NCI-H2171 (cell line): ENCODE measurements at regions not wholly inside any gene's neighbourhood (a gene's known extent, or its start where the extent isn't known, plus 50 kb on each side); places are given as distances from the start of the nearest gene placed in this dataset.
"Not testable (repeated sequence)": the region's sequence is repeated elsewhere in the genome, so short reads cannot be mapped to it uniquely, and the experiment has no call there.

Experiments used
- DNase-seq: peaks from one replicate; lab custom pipeline; 2025; lab: John Stamatoyannopoulos, UW

GRCh38 chr7:11221984-11222383, 248.3 kb downstream of the PHF14 start:
- no peak for DNase-seq

DNA sequence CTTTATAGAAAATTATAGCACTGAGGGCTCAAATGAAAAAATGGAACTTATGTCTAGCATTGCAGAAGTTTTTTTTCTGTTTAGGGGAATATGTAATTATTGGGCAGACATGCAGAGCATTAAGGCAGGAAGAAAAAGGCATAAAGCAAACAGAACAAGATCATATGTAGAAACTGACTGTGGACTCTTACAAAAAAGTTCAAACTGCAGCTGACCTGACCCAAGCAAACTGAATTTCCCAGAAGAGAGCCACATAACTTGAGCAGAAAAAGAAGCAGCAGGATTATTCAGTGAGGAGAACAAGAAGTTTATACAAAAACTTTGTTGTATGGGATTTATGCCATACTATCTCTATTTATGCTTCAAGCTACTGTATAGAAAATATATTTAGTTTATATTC, 250.9 kb downstream of the PHF14 start:
- DNase-seq = no peak

GRCh38 chr7:11228515-11228914, 254.8 kb downstream of the PHF14 start:
- peak; percentile 85 for DNase-seq

- no peak for DNase-seq
Observed at GRCh38 chr7:11231190-11231589, 257.5 kb downstream of the PHF14 start.

DNA sequence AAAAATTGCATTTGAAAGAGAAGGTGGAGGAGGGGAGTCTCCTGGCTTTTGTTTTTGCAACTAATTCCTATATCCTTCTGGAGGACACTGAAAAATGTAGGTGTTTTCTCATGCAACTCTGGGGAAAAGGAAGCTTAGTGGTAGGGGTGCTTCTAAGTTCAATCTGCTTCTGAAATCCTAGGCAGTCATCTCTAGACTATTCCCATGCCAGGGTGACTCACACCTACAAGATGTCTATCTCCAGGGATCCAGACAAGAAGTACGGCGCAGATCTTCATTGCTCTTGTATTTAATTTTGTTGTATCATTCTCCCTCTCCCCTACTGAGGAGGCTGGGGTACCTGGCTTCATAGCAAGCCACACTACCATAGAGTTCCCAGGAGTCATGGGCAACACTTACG, 258.8 kb downstream of the PHF14 start:
- no peak for DNase-seq

GRCh38 chr7:11233871-11234270, 260.2 kb downstream of the PHF14 start:
- DNase-seq = no peak

GRCh38 chr7:11235491-11235890, 261.8 kb downstream of the PHF14 start:
- DNase-seq = no peak

DNA sequence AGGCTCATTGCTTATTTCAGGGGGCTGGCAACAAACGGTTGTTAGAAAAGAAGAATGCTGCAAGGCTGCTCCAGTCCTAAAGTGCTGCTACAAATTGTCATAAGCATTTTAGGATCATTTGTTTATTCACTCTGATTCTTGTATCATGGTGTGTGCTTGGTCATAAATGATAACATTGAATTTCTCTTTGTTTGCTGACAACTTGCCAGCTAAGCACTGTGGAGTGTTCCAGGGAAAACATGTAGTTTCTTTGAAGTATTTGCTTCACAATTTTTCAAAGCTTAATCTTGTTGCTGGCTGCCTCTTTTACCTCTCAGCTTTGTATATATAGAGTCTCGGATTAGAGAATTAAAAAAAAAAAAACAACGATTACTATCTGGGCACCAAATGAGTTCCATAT, 263.0 kb downstream of the PHF14 start:
- DNase-seq = no peak

DNA sequence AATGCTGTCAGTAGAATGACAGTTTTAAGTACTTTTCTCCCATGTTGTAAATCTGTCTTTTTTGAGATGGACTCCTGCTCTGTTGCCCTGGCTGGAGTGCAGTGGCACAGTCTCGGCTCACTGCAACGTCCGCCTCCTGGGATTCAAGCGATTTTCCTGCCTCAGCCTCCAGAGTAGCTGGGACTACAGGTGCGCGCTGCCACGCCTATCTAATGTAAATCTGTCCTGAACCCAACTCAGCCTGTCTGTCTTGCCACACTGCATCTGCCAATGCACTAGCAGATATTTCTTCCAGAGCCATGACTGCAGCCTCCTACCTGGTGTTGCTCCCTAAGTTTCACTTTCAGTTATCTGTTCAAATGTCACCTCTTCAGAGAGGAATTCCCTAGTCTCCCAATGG, 264.1 kb downstream of the PHF14 start:
- DNase-seq = no peak

GRCh38 chr7:11239316-11239715, 265.6 kb downstream of the PHF14 start:
- DNase-seq = no peak

- DNase-seq = no peak
Observed at GRCh38 chr7:11243739-11244138, 270.1 kb downstream of the PHF14 start.

DNA sequence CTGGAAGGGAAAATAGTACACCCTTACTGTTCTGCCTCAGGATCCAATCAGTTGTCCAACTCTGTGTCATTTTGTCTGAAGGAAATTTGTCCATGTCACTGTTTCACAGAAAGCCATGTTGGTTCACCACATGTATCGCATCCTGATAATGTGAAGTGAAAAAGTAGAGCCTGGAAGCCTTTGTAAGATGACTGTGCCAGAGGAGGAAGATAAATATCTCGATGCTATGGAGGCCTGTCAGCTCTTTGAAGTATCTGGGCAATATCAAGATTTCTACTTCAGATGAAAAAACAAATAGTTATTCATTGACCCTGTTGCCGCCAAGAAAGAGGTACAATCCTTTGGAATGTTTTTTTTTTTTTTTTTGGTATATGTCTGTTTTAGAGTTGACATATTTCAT, 270.5 kb downstream of the PHF14 start:
- DNase-seq = no peak

DNA sequence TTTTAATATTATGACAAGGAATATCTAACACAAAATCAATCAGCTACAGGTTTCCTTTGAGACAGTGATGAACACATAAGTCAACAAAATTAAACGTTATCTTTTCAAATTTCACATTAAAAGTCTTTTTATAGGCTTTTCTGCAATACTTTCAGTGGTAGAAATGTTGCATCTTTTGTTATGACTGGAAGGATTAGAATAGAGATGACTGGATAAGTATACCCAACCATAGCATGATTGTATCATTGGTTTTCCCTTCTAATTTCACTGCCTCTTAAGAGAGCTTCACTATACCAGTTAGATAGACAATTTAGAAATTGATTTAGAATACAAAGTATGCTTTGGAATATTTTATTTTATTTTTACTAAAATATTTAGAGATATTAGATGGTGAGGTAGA, 273.9 kb downstream of the PHF14 start:
- no peak for DNase-seq

- no peak for DNase-seq
Observed at GRCh38 chr7:11251436-11251835, 277.8 kb downstream of the PHF14 start.

DNA sequence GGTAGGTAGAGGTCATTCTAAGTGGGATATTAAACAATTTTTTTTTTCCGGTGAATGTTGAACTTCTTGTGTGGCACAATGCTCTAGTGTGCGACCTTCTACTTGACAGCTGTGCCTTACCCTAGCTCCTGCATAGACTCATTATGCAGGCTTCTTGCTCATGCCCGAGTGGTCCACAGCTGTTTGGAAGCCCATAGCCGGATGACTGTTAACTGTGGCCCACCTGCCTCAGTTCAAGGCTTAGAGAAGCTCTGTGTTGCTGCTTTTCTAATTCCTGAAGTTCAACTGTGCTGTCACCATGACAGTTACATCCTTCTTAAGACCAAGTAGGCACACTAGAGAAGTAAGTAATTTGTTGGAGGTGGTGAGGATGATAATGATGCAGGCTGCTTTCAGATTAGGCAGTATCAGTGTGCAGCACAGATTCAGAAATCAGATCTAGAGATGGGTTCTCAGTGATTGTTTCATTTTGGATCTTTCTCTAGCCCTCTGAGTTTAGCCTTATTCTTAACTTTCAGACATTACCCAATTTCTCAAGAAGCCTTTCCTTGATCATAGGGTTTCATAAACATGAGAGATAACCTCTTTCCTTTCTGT, 278.4 kb downstream of the PHF14 start:
- no peak for DNase-seq

- DNase-seq = no peak
Observed at GRCh38 chr7:11252705-11253272, 279.1 kb downstream of the PHF14 start.

GRCh38 chr7:11256501-11256900, 282.8 kb downstream of the PHF14 start:
- no peak for DNase-seq

- peak; percentile 36 for DNase-seq
Observed at GRCh38 chr7:11261470-11261869, 287.8 kb downstream of the PHF14 start.

DNA sequence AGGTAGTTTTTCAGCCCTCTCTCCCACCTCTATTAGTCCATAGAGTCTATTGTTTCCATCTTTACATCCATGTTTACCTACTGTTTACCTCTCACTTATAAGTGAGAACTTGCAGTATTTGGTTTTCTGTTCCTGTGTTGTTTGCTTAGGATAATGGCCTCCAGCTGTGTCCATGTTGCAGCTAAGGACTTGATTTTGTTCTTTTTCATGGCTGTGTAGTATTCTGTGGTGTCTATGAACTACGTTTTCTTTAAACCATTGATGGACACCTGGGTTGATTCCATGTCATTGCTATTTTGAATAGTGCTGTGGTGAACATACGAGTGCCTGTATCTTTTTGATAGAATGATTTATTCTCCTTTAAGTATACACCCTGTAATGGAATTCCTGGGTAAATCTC, 292.4 kb downstream of the PHF14 start:
- DNase-seq = no peak

DNA sequence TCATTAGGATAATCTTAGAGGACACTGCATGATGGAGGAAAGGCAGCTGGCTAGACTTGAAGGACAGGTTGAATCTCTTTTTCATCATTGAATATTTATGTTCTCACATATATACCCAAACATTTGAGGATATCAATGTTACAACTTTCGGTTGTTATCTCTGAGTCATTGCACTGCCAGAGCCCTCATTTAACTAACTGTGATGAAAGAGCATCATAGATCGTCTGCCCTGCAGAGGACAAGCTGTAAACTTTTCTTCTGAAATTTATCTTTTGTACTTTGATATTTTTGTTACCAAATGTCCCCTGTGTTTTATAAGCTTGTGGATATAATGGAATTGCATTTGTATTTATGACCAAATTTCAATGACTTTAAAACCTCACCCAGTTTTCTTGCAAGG, 298.7 kb downstream of the PHF14 start:
- DNase-seq = no peak

DNA sequence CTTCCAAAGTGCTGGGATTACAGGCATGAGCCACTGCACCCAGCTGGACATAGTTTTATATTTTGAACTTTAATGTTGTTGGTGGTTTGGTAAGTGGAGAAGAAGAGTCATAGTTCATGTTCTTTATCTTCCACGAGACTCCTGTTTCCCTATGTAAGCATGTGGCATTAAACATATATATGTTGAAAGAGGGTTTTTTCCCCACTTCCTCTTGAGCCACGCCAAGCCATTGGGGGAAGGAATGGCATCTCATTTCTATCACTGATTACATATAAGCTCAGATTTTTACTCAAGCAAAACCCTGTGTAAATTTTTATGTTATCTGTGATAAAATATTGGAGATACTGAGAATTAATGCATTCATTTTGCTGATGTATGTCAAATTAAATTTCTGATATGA, 300.4 kb downstream of the PHF14 start:
- DNase-seq = no peak

- no peak for DNase-seq
Observed at GRCh38 chr7:11281953-11282352, 308.3 kb downstream of the PHF14 start.

- DNase-seq = not testable (repeated sequence)
Observed at GRCh38 chr7:11283584-11283983, 309.9 kb downstream of the PHF14 start.

DNA sequence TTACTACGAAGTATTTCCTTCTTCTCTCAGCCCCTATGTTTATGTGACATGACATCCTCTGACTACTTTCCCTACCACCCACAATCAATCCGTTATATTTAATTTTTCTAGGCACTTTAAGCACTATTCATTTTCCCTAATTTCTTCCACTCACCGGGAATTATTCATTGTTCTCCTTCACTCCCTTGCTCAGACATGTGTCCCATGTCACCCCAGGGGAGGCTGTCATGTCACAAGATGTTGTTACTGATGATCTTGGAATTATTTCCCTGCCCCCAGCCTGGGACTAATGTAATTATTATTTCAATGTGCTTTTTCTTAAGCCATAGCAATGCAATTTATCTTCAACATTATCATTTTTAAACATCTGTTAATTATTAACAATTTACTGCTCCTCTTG, 317.2 kb downstream of the PHF14 start:
- no peak for DNase-seq
